ENCODE measurements at regions not wholly inside any gene's neighbourhood (a gene's known extent, or its start where the extent isn't known, plus 50 kb on each side); places are given as distances from the start of the nearest gene placed in this dataset.
"Not testable (repeated sequence)": the region's sequence is repeated elsewhere in the genome, so short reads cannot be mapped to it uniquely, and the experiment has no call there.

GRCh38 chr4:128758314-128758922 is 51.1 kb upstream of the JADE1 start:
- peaks cover 11% of the 10 kb centered on the region for H3K4me1 ChIP-seq (ENCODE audit: control insufficient read depth, insufficient read depth, low read length)
- no peak overlapping the region for H3K9ac ChIP-seq (ENCODE audit: low read length)
- H3K36me3 ChIP-seq (ENCODE audit: control insufficient read depth, insufficient read depth, low read length, severe bottlenecking): no peaks in the 10 kb centered on the region
- H3K4me3 ChIP-seq (ENCODE audit: low read length): no peak overlapping the region
- no peaks in the 10 kb centered on the region for H3K27me3 ChIP-seq (replicated peaks; ENCODE audit: control insufficient read depth, insufficient read depth, low read length)
- H3K9me3 ChIP-seq (ENCODE audit: control insufficient read depth, low read length): no peaks in the 10 kb centered on the region
- no peak for DNase-seq (ENCODE audit: low read depth)

GRCh38 chr4:128757712-128758111 is 51.8 kb upstream of the JADE1 start:
- peak; percentile 7 for DNase-seq (ENCODE audit: low read depth)
- Histone ChIP-seq H3K9ac (ENCODE audit: low read length) (no peak overlapping the region), H3K4me1 (ENCODE audit: control insufficient read depth, insufficient read depth, low read length) (peaks cover 14% of the 10 kb centered on the region), H3K4me3 (ENCODE audit: low read length) (no peak overlapping the region), H3K36me3 (ENCODE audit: control insufficient read depth, insufficient read depth, low read length, severe bottlenecking) (no peaks in the 10 kb centered on the region), H3K27me3 (replicated peaks; ENCODE audit: control insufficient read depth, insufficient read depth, low read length) (no peaks in the 10 kb centered on the region), H3K9me3 (ENCODE audit: control insufficient read depth, low read length) (no peaks in the 10 kb centered on the region)

DNA sequence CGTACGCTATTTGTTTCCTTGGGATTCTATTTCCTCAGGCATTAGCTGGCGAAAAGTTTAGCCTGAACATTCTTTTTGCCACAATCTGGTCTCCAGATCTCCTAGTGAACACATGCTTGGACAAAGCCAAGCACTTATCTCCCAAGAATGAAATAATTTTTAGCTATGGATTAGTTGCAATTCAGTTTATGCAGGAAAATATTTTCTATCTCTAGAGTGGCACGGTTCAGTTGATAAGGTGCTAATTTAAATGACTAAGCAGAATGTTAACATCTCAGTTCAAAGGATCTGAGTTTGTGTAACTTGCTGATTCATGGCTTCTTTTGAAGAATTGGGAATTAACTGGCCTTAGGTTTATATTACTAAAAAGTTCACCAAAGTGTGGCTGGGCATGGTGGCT is 58.1 kb upstream of the JADE1 start:
- Histone ChIP-seq H3K9ac (ENCODE audit: low read length) (no peak overlapping the region), H3K36me3 (ENCODE audit: control insufficient read depth, insufficient read depth, low read length, severe bottlenecking) (no peaks in the 10 kb centered on the region), H3K4me1 (ENCODE audit: control insufficient read depth, insufficient read depth, low read length) (peaks cover 6% of the 10 kb centered on the region), H3K27me3 (replicated peaks; ENCODE audit: control insufficient read depth, insufficient read depth, low read length) (no peaks in the 10 kb centered on the region), H3K9me3 (ENCODE audit: control insufficient read depth, low read length) (no peaks in the 10 kb centered on the region), H3K4me3 (ENCODE audit: low read length) (no peak overlapping the region)
- peak; percentile 12 for DNase-seq (ENCODE audit: low read depth)

- not testable (repeated sequence) for H3K36me3 ChIP-seq (ENCODE audit: control insufficient read depth, insufficient read depth, low read length, severe bottlenecking); DNase-seq (ENCODE audit: low read depth); H3K4me1 ChIP-seq (ENCODE audit: control insufficient read depth, insufficient read depth, low read length); H3K27me3 ChIP-seq (replicated peaks; ENCODE audit: control insufficient read depth, insufficient read depth, low read length); H3K9ac ChIP-seq (ENCODE audit: low read length); H3K9me3 ChIP-seq (ENCODE audit: control insufficient read depth, low read length); H3K4me3 ChIP-seq (ENCODE audit: low read length)
Measured at GRCh38 chr4:128741748-128742147, 67.8 kb upstream of the JADE1 start.

GRCh38 chr4:128737098-128737513 is 72.4 kb upstream of the JADE1 start:
- Histone ChIP-seq H3K4me3 (ENCODE audit: low read length) (no peak overlapping the region), H3K36me3 (ENCODE audit: control insufficient read depth, insufficient read depth, low read length, severe bottlenecking) (no peaks in the 10 kb centered on the region), H3K9me3 (ENCODE audit: control insufficient read depth, low read length) (peaks cover 5% of the 10 kb centered on the region), H3K9ac (ENCODE audit: low read length) (no peak overlapping the region), H3K27me3 (replicated peaks; ENCODE audit: control insufficient read depth, insufficient read depth, low read length) (no peaks in the 10 kb centered on the region), H3K4me1 (ENCODE audit: control insufficient read depth, insufficient read depth, low read length) (peaks cover 3% of the 10 kb centered on the region)
- no peak for DNase-seq (ENCODE audit: low read depth)

DNA sequence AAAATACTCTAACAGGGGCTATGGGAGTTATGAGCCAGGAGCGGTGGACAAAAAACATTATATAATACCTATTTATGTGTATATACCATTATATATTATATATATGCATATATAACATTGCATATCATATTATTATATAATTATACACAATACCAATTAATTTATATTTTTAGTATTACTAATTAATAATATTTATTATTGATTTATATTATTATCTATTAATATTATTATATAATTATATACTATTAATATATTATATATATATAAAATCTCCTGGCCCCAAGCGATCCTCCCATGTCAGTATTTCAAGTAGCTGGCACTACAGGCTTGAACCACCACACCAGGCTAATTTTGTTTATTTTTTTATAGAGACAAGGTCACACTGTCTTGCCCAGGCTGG is 73.8 kb upstream of the JADE1 start:
- H3K27me3 ChIP-seq (replicated peaks; ENCODE audit: control insufficient read depth, insufficient read depth, low read length): no peaks in the 10 kb centered on the region
- H3K9me3 ChIP-seq (ENCODE audit: control insufficient read depth, low read length): peaks cover 5% of the 10 kb centered on the region
- peaks cover 3% of the 10 kb centered on the region for H3K4me1 ChIP-seq (ENCODE audit: control insufficient read depth, insufficient read depth, low read length)
- H3K9ac ChIP-seq (ENCODE audit: low read length): no peak overlapping the region
- no peak overlapping the region for H3K4me3 ChIP-seq (ENCODE audit: low read length)
- DNase-seq (ENCODE audit: low read depth): no peak
- H3K36me3 ChIP-seq (ENCODE audit: control insufficient read depth, insufficient read depth, low read length, severe bottlenecking): no peaks in the 10 kb centered on the region

- no peak for DNase-seq (ENCODE audit: low read depth)
- Histone ChIP-seq H3K27me3 (replicated peaks; ENCODE audit: control insufficient read depth, insufficient read depth, low read length) (no peaks in the 10 kb centered on the region), H3K9ac (ENCODE audit: low read length) (no peak overlapping the region), H3K4me1 (ENCODE audit: control insufficient read depth, insufficient read depth, low read length) (no peaks in the 10 kb centered on the region), H3K4me3 (ENCODE audit: low read length) (no peak overlapping the region), H3K9me3 (ENCODE audit: control insufficient read depth, low read length) (no peaks in the 10 kb centered on the region), H3K36me3 (ENCODE audit: control insufficient read depth, insufficient read depth, low read length, severe bottlenecking) (no peaks in the 10 kb centered on the region)
Measured at GRCh38 chr4:128728190-128728589, 81.3 kb upstream of the JADE1 start.

DNA sequence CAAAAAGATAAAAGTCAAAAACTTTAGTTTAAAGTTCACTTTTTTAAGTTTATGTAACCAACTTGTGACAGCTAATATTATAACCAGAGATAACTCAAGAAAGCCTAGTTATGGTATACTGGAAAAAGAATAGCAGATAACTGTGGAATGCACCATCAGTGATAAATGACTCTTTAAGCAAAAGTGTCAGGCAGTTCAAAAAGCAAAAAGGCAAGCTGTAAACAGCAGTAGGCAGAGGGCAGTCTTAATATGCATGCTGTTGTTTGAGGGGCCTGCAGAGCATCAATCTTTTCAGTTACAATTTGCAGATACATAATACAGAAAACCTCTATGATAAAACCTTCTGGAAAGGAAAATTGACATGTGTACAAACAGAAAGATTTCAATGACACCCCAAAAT is 81.8 kb upstream of the JADE1 start:
- no peaks in the 10 kb centered on the region for H3K4me1 ChIP-seq (ENCODE audit: control insufficient read depth, insufficient read depth, low read length)
- no peaks in the 10 kb centered on the region for H3K27me3 ChIP-seq (replicated peaks; ENCODE audit: control insufficient read depth, insufficient read depth, low read length)
- no peaks in the 10 kb centered on the region for H3K36me3 ChIP-seq (ENCODE audit: control insufficient read depth, insufficient read depth, low read length, severe bottlenecking)
- H3K9me3 ChIP-seq (ENCODE audit: control insufficient read depth, low read length): no peaks in the 10 kb centered on the region
- DNase-seq (ENCODE audit: low read depth): no peak
- no peak overlapping the region for H3K4me3 ChIP-seq (ENCODE audit: low read length)
- H3K9ac ChIP-seq (ENCODE audit: low read length): no peak overlapping the region

DNA sequence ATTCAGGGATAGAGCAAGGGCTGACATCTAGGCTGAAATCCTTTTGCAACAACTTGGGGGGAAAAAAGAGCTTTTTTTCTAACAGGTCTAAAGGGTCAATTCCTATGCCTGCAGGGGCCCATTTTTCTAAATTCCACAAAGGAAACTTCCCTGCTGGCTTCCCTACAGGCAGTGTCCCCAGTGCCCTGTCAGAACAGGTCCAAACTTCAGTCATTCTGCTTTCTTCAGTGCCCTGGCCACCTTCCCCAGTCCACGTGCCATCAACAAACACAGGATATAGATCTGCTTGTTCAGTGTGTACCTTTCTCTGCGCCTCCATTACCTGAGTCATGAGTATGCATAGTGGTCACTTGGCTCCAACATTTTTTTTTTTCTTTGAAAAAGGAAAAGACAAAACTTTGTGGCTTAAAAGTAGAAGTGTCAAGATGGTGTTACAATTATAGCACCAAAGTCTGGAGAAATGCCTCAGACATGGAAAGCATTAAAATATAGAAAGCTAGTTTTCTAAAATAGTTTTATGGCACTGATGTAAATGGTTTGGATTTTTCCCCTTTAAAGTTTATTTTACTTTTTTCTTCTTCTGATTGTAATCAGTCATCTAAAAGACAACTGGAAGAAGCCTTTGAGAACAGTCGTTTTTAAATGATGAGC is 84.0 kb upstream of the JADE1 start:
- no peak for DNase-seq (ENCODE audit: low read depth)
- H3K4me3 ChIP-seq (ENCODE audit: low read length): no peak overlapping the region
- no peaks in the 10 kb centered on the region for H3K27me3 ChIP-seq (replicated peaks; ENCODE audit: control insufficient read depth, insufficient read depth, low read length)
- H3K36me3 ChIP-seq (ENCODE audit: control insufficient read depth, insufficient read depth, low read length, severe bottlenecking): no peaks in the 10 kb centered on the region
- H3K4me1 ChIP-seq (ENCODE audit: control insufficient read depth, insufficient read depth, low read length): no peaks in the 10 kb centered on the region
- no peak overlapping the region for H3K9ac ChIP-seq (ENCODE audit: low read length)
- H3K9me3 ChIP-seq (ENCODE audit: control insufficient read depth, low read length): no peaks in the 10 kb centered on the region

DNA sequence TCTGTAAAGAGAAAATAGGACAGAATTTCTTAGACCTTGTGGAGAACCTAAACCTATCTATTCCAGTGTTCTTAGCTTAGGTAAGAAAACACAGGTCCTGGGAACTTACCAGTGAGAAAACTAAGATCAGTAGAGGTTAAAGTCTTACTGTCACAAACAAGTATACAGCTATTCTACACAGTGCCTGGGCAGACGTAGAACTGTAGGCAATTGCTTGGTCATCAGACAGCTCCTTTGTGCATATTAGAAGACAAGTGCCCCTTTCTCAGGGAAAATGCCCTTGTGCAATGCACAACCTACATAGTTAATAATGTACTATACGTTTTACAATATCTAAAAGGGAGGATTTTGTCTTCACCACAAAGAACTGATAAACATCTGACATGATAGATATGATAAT is 86.6 kb upstream of the JADE1 start:
- Histone ChIP-seq H3K9me3 (ENCODE audit: control insufficient read depth, low read length) (no peaks in the 10 kb centered on the region), H3K4me1 (ENCODE audit: control insufficient read depth, insufficient read depth, low read length) (peaks cover 12% of the 10 kb centered on the region), H3K27me3 (replicated peaks; ENCODE audit: control insufficient read depth, insufficient read depth, low read length) (no peaks in the 10 kb centered on the region), H3K9ac (ENCODE audit: low read length) (no peak overlapping the region), H3K4me3 (ENCODE audit: low read length) (no peak overlapping the region), H3K36me3 (ENCODE audit: control insufficient read depth, insufficient read depth, low read length, severe bottlenecking) (no peaks in the 10 kb centered on the region)
- no peak for DNase-seq (ENCODE audit: low read depth)

DNA sequence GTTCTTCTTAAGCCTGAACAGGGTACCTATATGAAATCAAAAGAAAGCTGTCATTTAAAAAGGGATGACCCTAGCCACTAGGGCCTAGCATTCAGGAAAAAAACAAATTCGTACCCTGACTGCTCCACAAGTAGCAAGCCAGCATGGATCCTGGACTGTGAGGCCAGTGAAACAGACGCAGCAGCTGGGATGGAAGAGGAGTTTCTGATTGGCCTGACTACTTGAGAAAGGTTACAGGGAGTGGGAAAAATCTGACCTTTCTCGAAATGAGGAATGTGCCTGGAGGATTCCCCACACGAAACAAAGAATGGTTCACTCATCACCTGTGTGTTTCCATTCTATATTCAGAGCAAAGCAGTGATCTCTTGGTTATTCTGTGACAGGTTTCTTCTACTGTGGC is 87.6 kb upstream of the JADE1 start:
- Histone ChIP-seq H3K9me3 (ENCODE audit: control insufficient read depth, low read length) (no peaks in the 10 kb centered on the region), H3K4me3 (ENCODE audit: low read length) (no peak overlapping the region), H3K27me3 (replicated peaks; ENCODE audit: control insufficient read depth, insufficient read depth, low read length) (no peaks in the 10 kb centered on the region), H3K9ac (ENCODE audit: low read length) (no peak overlapping the region), H3K36me3 (ENCODE audit: control insufficient read depth, insufficient read depth, low read length, severe bottlenecking) (no peaks in the 10 kb centered on the region), H3K4me1 (ENCODE audit: control insufficient read depth, insufficient read depth, low read length) (peaks cover 13% of the 10 kb centered on the region)
- no peak for DNase-seq (ENCODE audit: low read depth)

- DNase-seq (ENCODE audit: low read depth): no peak
- H3K9me3 ChIP-seq (ENCODE audit: control insufficient read depth, low read length): no peaks in the 10 kb centered on the region
Measured at GRCh38 chr4:128720270-128720669, 89.2 kb upstream of the JADE1 start.

More at GRCh38 chr4:128720270-128720669, 89.2 kb upstream of the JADE1 start:
- Histone ChIP-seq H3K36me3 (ENCODE audit: control insufficient read depth, insufficient read depth, low read length, severe bottlenecking) (no peaks in the 10 kb centered on the region), H3K27me3 (replicated peaks; ENCODE audit: control insufficient read depth, insufficient read depth, low read length) (no peaks in the 10 kb centered on the region), H3K4me1 (ENCODE audit: control insufficient read depth, insufficient read depth, low read length) (peaks cover 30% of the 10 kb centered on the region), H3K9ac (ENCODE audit: low read length) (no peak overlapping the region), H3K4me3 (ENCODE audit: low read length) (no peak overlapping the region)

Measured in adipocyte (in vitro differentiated cells).